H1 (cell line): ENCODE measurements at regions not wholly inside any gene's neighbourhood (a gene's known extent, or its start where the extent isn't known, plus 50 kb on each side); places are given as distances from the start of the nearest gene placed in this dataset.

Experiments
- CTCF ChIA-PET: fragments of 300-600 bp; sonication (Branson Sonifier 250); formaldehyde crosslinking; loops from one replicate; lab custom pipeline; 2021; ENCODE audit not compliant: partially characterized antibody; lab: Charles Lee
- POLR2A ChIA-PET: fragments of 300-600 bp; sonication (Branson Sonifier 250); formaldehyde crosslinking; loops from one replicate; lab custom pipeline; 2021; ENCODE audit warnings: inconsistent platforms; ENCODE audit not compliant: partially characterized antibody; lab: Charles Lee
- DNase-seq, 2 experiments: peaks; one replicate each; pipeline versions ENCODE4 v3.0.0 to v3.0.0-alpha.2; 2010 to 2022; ENCODE audit warnings: low spot score in 2 of 2, low read depth in 1 of 2, mixed read lengths in 1 of 2
- FAIRE-seq: peaks from 2 replicates; lab custom pipeline; 2011; peaks lifted over from hg19 to GRCh38; lab: Jason Lieb, UNC
- H2AFZ ChIP-seq: 2 replicates; pipeline ENCODE4 v1.8.1; 2012; ENCODE audit warnings: low read length, inconsistent platforms
- H2AK5ac ChIP-seq: 2 replicates; pipeline ENCODE4 v1.6.1; 2013; ENCODE audit warnings: low read depth, low read length
- H2BK120ac ChIP-seq: replicated peaks from 2 replicates; pipeline ENCODE3; 2013; ENCODE audit warnings: low read depth, low read length, inconsistent platforms
- H2BK12ac ChIP-seq: 2 replicates; pipeline ENCODE4 v1.6.1; 2013; ENCODE audit warnings: low read depth, low read length
- H2BK15ac ChIP-seq: 2 replicates; pipeline ENCODE4 v1.6.1; 2013; ENCODE audit warnings: low read length
- H2BK20ac ChIP-seq: 2 replicates; pipeline ENCODE4 v1.6.1; 2013; ENCODE audit warnings: low read length
- H2BK5ac ChIP-seq: 2 replicates; pipeline ENCODE4 v1.6.1; 2013; ENCODE audit warnings: low read depth, low read length
- H3K14ac ChIP-seq: 2 replicates; pipeline ENCODE4 v1.6.1; 2013; ENCODE audit warnings: inconsistent platforms; ENCODE audit not compliant: insufficient read length
- H3K18ac ChIP-seq: 2 replicates; pipeline ENCODE4 v1.6.1; 2013; ENCODE audit warnings: low read length; ENCODE audit errors: extremely low read depth
- H3K23ac ChIP-seq: 2 replicates; pipeline ENCODE4 v1.6.1; 2013; ENCODE audit warnings: inconsistent platforms; ENCODE audit not compliant: insufficient read length
- H3K23me2 ChIP-seq: 2 replicates; pipeline ENCODE4 v1.6.1; 2013; ENCODE audit warnings: low read depth, low read length
- H3K27ac ChIP-seq: 2 replicates; pipeline ENCODE4 v1.6.1; 2011; ENCODE audit warnings: low read depth, low read length, inconsistent platforms
- H3K27me3 ChIP-seq, 4 experiments: replicated peaks in 1 of 4; 1 replicate in 1 of 4; 2 replicates in 3 of 4; pipeline versions ENCODE4 v1.6.1 to v1.8.1; 2011 to 2013; ENCODE audit warnings: low read length in 3 of 4, mild to moderate bottlenecking in 3 of 4, inconsistent platforms in 2 of 4, mixed read lengths in 2 of 4, moderate library complexity in 1 of 4; ENCODE audit not compliant: control insufficient read depth in 3 of 4, insufficient read depth in 3 of 4; ENCODE audit errors: extremely low read depth in 1 of 4
- H3K36me3 ChIP-seq, 4 experiments: 2 replicates each; pipeline versions ENCODE4 v1.6.1 to v1.8.1; 2011 to 2013; ENCODE audit warnings: mild to moderate bottlenecking in 4 of 4, low read length in 3 of 4, moderate library complexity in 2 of 4, control low read depth in 1 of 4, inconsistent platforms in 1 of 4; ENCODE audit not compliant: insufficient read depth in 4 of 4, control insufficient read depth in 2 of 4
- H3K4ac ChIP-seq: replicated peaks from 2 replicates; pipeline ENCODE3; 2013; ENCODE audit warnings: low read length, low read depth, mixed read lengths, inconsistent platforms; ENCODE audit not compliant: insufficient read length
- H3K4me1 ChIP-seq, 4 experiments: replicated peaks in 1 of 4; 1 replicate in 1 of 4; 2 replicates in 3 of 4; pipeline versions ENCODE4 v1.6.1 to v1.8.1; 2011 to 2013; ENCODE audit warnings: low read length in 3 of 4, inconsistent platforms in 2 of 4, mixed read lengths in 1 of 4; ENCODE audit not compliant: insufficient read depth in 4 of 4, control insufficient read depth in 3 of 4
- H3K4me2 ChIP-seq, 2 experiments: 2 replicates each; pipeline versions ENCODE4 v1.6.1 to v1.8.1; 2011 to 2013; ENCODE audit warnings: low read depth in 2 of 2, low read length in 2 of 2, control low read depth in 1 of 2, inconsistent platforms in 1 of 2, mild to moderate bottlenecking in 1 of 2; ENCODE audit not compliant: insufficient read depth in 1 of 2
- H3K4me3 ChIP-seq, 4 experiments: fragments of 200-600, 300-600 bp in 1 of 4; sonication (generic), shearing (Covaris generic), sonication (Bioruptor Twin) in 1 of 4; 2 replicates each; pipeline versions ENCODE4 v1.5.1 to v1.8.1; 2011 to 2016; ENCODE audit warnings: low read length in 4 of 4, low read depth in 3 of 4, control low read depth in 2 of 4, inconsistent platforms in 2 of 4, mild to moderate bottlenecking in 2 of 4, mixed read lengths in 1 of 4, moderate library complexity in 1 of 4; ENCODE audit not compliant: insufficient read depth in 2 of 4; ENCODE audit errors: extremely low read depth in 1 of 4
- H3K56ac ChIP-seq: replicated peaks from 2 replicates; pipeline ENCODE3; 2013; ENCODE audit warnings: low read depth, mild to moderate bottlenecking, mixed read lengths, low read length, inconsistent platforms; ENCODE audit not compliant: insufficient read length
- H3K79me1 ChIP-seq: 2 replicates; pipeline ENCODE4 v1.6.1; 2013; ENCODE audit warnings: low read depth, low read length, control low read depth
- H3K79me2 ChIP-seq, 2 experiments: 2 replicates each; pipeline versions ENCODE4 v1.6.1 to v1.8.1; 2012 to 2013; ENCODE audit warnings: low read length in 2 of 2, mild to moderate bottlenecking in 2 of 2, inconsistent platforms in 1 of 2; ENCODE audit not compliant: insufficient read depth in 2 of 2, control insufficient read depth in 1 of 2
- H3K9ac ChIP-seq, 4 experiments: replicated peaks in 1 of 4; 1 replicate in 1 of 4; 2 replicates in 3 of 4; pipeline versions ENCODE4 v1.6.1 to v1.8.1; 2011 to 2013; ENCODE audit warnings: low read depth in 3 of 4, low read length in 3 of 4, control low read depth in 2 of 4, mild to moderate bottlenecking in 2 of 4, moderate library complexity in 2 of 4, inconsistent platforms in 1 of 4; ENCODE audit errors: extremely low read depth in 1 of 4
- H3K9me3 ChIP-seq, 2 experiments: 2 replicates each; pipeline versions ENCODE4 v1.6.1 to v1.8.1; 2012 to 2013; ENCODE audit warnings: mild to moderate bottlenecking in 2 of 2, moderate library complexity in 2 of 2, control low read depth in 1 of 2, inconsistent platforms in 1 of 2, low read depth in 1 of 2, low read length in 1 of 2, mixed read lengths in 1 of 2; ENCODE audit not compliant: insufficient read depth in 2 of 2
- H4K20me1 ChIP-seq, 2 experiments: replicated peaks in 1 of 2; 2 replicates each; pipeline versions ENCODE3 to v1.8.1; 2011 to 2013; ENCODE audit warnings: inconsistent platforms in 2 of 2, low read length in 2 of 2, mild to moderate bottlenecking in 1 of 2; ENCODE audit not compliant: insufficient read depth in 2 of 2, control insufficient read depth in 1 of 2
- H4K5ac ChIP-seq: 2 replicates; pipeline ENCODE4 v1.6.1; 2013; ENCODE audit warnings: low read length, low read depth, mixed read lengths, inconsistent platforms; ENCODE audit not compliant: insufficient read length
- H4K8ac ChIP-seq: 2 replicates; pipeline ENCODE4 v1.8.0; 2013; ENCODE audit warnings: mild to moderate bottlenecking, moderate library complexity, low read length, inconsistent platforms; ENCODE audit not compliant: insufficient read depth; ENCODE audit errors: extremely low read depth
- H4K91ac ChIP-seq: replicated peaks from 2 replicates; pipeline ENCODE3; 2013; ENCODE audit warnings: low read length, mixed read lengths, inconsistent platforms; ENCODE audit not compliant: insufficient read length
- ATF2 ChIP-seq: IDR thresholded peaks from 2 replicates; pipeline ENCODE4 v1.6.1; 2012; ENCODE audit warnings: low read length, inconsistent platforms
- SP2 ChIP-seq: IDR thresholded peaks from 2 replicates; pipeline ENCODE4 v1.6.1; 2012; ENCODE audit warnings: mild to moderate bottlenecking, low read length, inconsistent platforms
- SRF ChIP-seq: IDR thresholded peaks from 2 replicates; pipeline ENCODE4 v1.6.1; 2011; ENCODE audit warnings: mild to moderate bottlenecking, low read depth, low read length, moderate library complexity
- WGBS, 2 experiments: shearing (Covaris generic) in 1 of 2; methylation state at CpG; one replicate each; pipeline versions ENCODE4 v1.1.6 to v1.1.7; 2013 to 2015; ENCODE audit warnings: low lambda C conversion rate in 2 of 2, mixed read lengths in 2 of 2, inconsistent platforms in 1 of 2, low coverage in 1 of 2, missing lambda C conversion rate in 1 of 2; ENCODE audit not compliant: insufficient replicate concordance in 2 of 2, insufficient coverage in 1 of 2, insufficient read length in 1 of 2; ENCODE audit errors: extremely low coverage in 1 of 2, missing lambda C conversion rate in 1 of 2; 5-methylcytosine and 5-hydroxymethylcytosine counted together

GRCh38 chr2:21376864-21377263 is 253.1 kb downstream of the TDRD15 start:
- no peaks in the 10 kb centered on the region for H3K79me2 ChIP-seq
- no peak for TF ChIP-seq SRF
- TF ChIP-seq ATF2, result no peak
- no peak for TF ChIP-seq SP2

More at GRCh38 chr2:21376864-21377263, 253.1 kb downstream of the TDRD15 start:
- H2BK120ac ChIP-seq, result no peak overlapping the region
- H3K14ac ChIP-seq, result no peak overlapping the region
- no peak overlapping the region for H3K4ac ChIP-seq
- H2BK20ac ChIP-seq, result no peak overlapping the region
- CTCF ChIA-PET, result interaction anchor here (0.6 kb wide), 1 partner anchor 23 kb away, joined by 3 read pairs; no protein-coding TSS in a partner anchor
- no peak overlapping the region for H3K18ac ChIP-seq
- H2AK5ac ChIP-seq, result no peak overlapping the region
- no peaks in the 10 kb centered on the region for H3K9me3 ChIP-seq
- no peak overlapping the region for H3K23ac ChIP-seq
- no peaks in the 10 kb centered on the region for H3K27me3 ChIP-seq
- POLR2A ChIA-PET, result no interaction called here
- no peak overlapping the region for H2BK15ac ChIP-seq
- H3K4me1 ChIP-seq, result no peaks in the 10 kb centered on the region
- H3K4me2 ChIP-seq, result no peak overlapping the region
- no peak overlapping the region for H4K5ac ChIP-seq
- H3K23me2 ChIP-seq, result no peaks in the 10 kb centered on the region
- no peak for DNase-seq
- WGBS, 2 experiments, result 94% methylated on average over 3 of the region's 3 CpGs; no CpG with 5 or more reads in 1 of the 2 experiments
- no peak overlapping the region for H3K4me3 ChIP-seq
- H3K27ac ChIP-seq, result no peak overlapping the region
- no peak overlapping the region for H4K8ac ChIP-seq
- no peaks in the 10 kb centered on the region for H4K20me1 ChIP-seq
- no peak overlapping the region for H4K91ac ChIP-seq
- no peak overlapping the region for H3K9ac ChIP-seq
- H2AFZ ChIP-seq, result 0 out of 2 replicates have a peak overlapping the region, but pooled peaks have one; percentile 33
- H3K79me1 ChIP-seq, result no peaks in the 10 kb centered on the region
- FAIRE-seq, result no peak
- H3K36me3 ChIP-seq, result no peaks in the 10 kb centered on the region
- H3K56ac ChIP-seq, result no peak overlapping the region
- H2BK12ac ChIP-seq, result no peak overlapping the region
- H2BK5ac ChIP-seq, result no peak overlapping the region
